Colonic mucosa (tissue), 4 donors: ENCODE measurements at regions not wholly inside any gene's neighbourhood (a gene's known extent, or its start where the extent isn't known, plus 50 kb on each side); places are given as distances from the start of the nearest gene placed in this dataset.
"Not testable (repeated sequence)": the region's sequence is repeated elsewhere in the genome, so short reads cannot be mapped to it uniquely, and the experiment has no call there.

Experiments
- DNase-seq: peaks from one replicate; pipeline ENCODE4 v3.0.0-alpha.2; 2020
- H3K27ac ChIP-seq: fragments of 200-600 bp; one replicate; pipeline ENCODE4 v1.8.0; 2021
- H3K27me3 ChIP-seq: fragments of 200-600 bp; one replicate; pipeline ENCODE4 v1.8.0; 2021
- H3K36me3 ChIP-seq: fragments of 200-600 bp; one replicate; pipeline ENCODE4 v1.8.0; 2021
- H3K4me1 ChIP-seq: fragments of 200-600 bp; one replicate; pipeline ENCODE4 v1.8.0; 2021; ENCODE audit warnings: mild to moderate bottlenecking
- H3K4me3 ChIP-seq: fragments of 200-600 bp; one replicate; pipeline ENCODE4 v1.8.0; 2021
- H3K9ac ChIP-seq, 2 donors: one replicate each; pipeline ENCODE4 v1.7.0; 2013; ENCODE audit warnings: control low read depth in 2 of 2, low read depth in 2 of 2, low read length in 2 of 2
- H3K9me3 ChIP-seq: fragments of 200-600 bp; one replicate; pipeline ENCODE4 v1.8.0; 2021
- CTCF ChIP-seq: fragments of 200-600 bp; IDR thresholded peaks from one replicate; pipeline ENCODE4 v1.8.0; 2022; ENCODE audit warnings: antibody characterized with exemption, mild to moderate bottlenecking
- intact Hi-C: fragments of 100-400 bp; cut with DNase I; formaldehyde crosslinking; loops from one replicate; pipeline ENCODE4 v1.14.1; 2022
- donor health status: healthy.
- donor health status: DM: no; HTN: no; CAD: no.
- donor health status: DM: no; HTN: no; CAD: no.

GRCh38 chr5:163916376-163916775 is 411.0 kb downstream of the MAT2B start:
- intact Hi-C loops, result no loop called here
- DNase-seq, result peak; percentile 18
- Histone ChIP-seq H3K9ac (peak overlapping the region in 1 of 2 donors; percentile 32), H3K9me3 (no peaks in the 10 kb centered on the region), H3K27me3 (no peaks in the 10 kb centered on the region), H3K27ac (no peak overlapping the region), H3K4me1 (no peaks in the 10 kb centered on the region), H3K4me3 (no peak overlapping the region), H3K36me3 (no peaks in the 10 kb centered on the region)
- no peak for TF ChIP-seq CTCF

- H3K36me3 ChIP-seq, result no peaks in the 10 kb centered on the region
- no peak for DNase-seq
- no peaks in the 10 kb centered on the region for H3K27me3 ChIP-seq
- intact Hi-C loops, result no loop called here
- H3K4me1 ChIP-seq, result no peaks in the 10 kb centered on the region
- no peaks in the 10 kb centered on the region for H3K9me3 ChIP-seq
- no peak overlapping the region for H3K9ac ChIP-seq
- TF ChIP-seq CTCF, result no peak
- no peak overlapping the region for H3K27ac ChIP-seq
- no peak overlapping the region for H3K4me3 ChIP-seq
These were observed 411.4 kb downstream of the MAT2B start for GRCh38 chr5:163916861-163917260.

GRCh38 chr5:163917747-163918146 is 412.3 kb downstream of the MAT2B start:
- Histone ChIP-seq H3K9me3 (no peaks in the 10 kb centered on the region), H3K9ac (no peak overlapping the region), H3K4me3 (no peak overlapping the region), H3K27me3 (no peaks in the 10 kb centered on the region), H3K27ac (no peak overlapping the region), H3K36me3 (no peaks in the 10 kb centered on the region), H3K4me1 (no peaks in the 10 kb centered on the region)
- intact Hi-C loops, result no loop called here
- DNase-seq, result no peak
- TF ChIP-seq CTCF, result no peak

- H3K4me3 ChIP-seq, H3K9ac ChIP-seq, H3K27me3 ChIP-seq, H3K27ac ChIP-seq, H3K4me1 ChIP-seq, DNase-seq, intact Hi-C loops, H3K36me3 ChIP-seq, H3K9me3 ChIP-seq: not testable (repeated sequence)
These were observed 429.6 kb downstream of the MAT2B start for GRCh38 chr5:163934990-163935389.

- Histone ChIP-seq H3K4me1 (no peaks in the 10 kb centered on the region), H3K27me3 (no peaks in the 10 kb centered on the region), H3K27ac (no peak overlapping the region), H3K9ac (no peak overlapping the region), H3K4me3 (no peak overlapping the region), H3K9me3 (no peaks in the 10 kb centered on the region), H3K36me3 (no peaks in the 10 kb centered on the region)
- no peak for TF ChIP-seq CTCF
- no peak for DNase-seq
- intact Hi-C loops, result no loop called here
These were observed 433.2 kb downstream of the MAT2B start for GRCh38 chr5:163938595-163938994.

GRCh38 chr5:163941079-163941478 is 435.7 kb downstream of the MAT2B start:
- Histone ChIP-seq H3K4me1 (no peaks in the 10 kb centered on the region), H3K36me3 (no peaks in the 10 kb centered on the region), H3K27ac (no peak overlapping the region), H3K9me3 (no peaks in the 10 kb centered on the region), H3K27me3 (no peaks in the 10 kb centered on the region), H3K9ac (no peak overlapping the region), H3K4me3 (no peak overlapping the region)
- intact Hi-C loops, result no loop called here
- DNase-seq, result no peak
- TF ChIP-seq CTCF, result no peak
